ENCODE measurements at regions not wholly inside any gene's neighbourhood (a gene's known extent, or its start where the extent isn't known, plus 50 kb on each side); places are given as distances from the start of the nearest gene placed in this dataset.

- Mint-ChIP-seq H3K36me3 (ENCODE audit: low read depth) (no peaks in the 10 kb centered on the region), H3K4me3 (no peak overlapping the region), H3K4me1 (ENCODE audit: low read depth) (no peaks in the 10 kb centered on the region), H3K27ac (no peak overlapping the region), H3K9me3 (no peaks in the 10 kb centered on the region), H3K27me3 (no peaks in the 10 kb centered on the region)
- no peaks in the 10 kb centered on the region for H3K27me3 ChIP-seq (ENCODE audit: control insufficient read depth in 1 of 2, insufficient read depth in 2 of 2, low read length in 2 of 2)
- no peak overlapping the region for H3K4me3 ChIP-seq (ENCODE audit: low read length)
- no peaks in the 10 kb centered on the region for H3K36me3 ChIP-seq (ENCODE audit: insufficient read depth, low read length)
- intact Hi-C loops (cut with DNase I, micrococcal nuclease), result no loop called here
- DNase-seq (no peak), ATAC-seq (ENCODE audit: poor library complexity) (no peak)
- no peaks in the 10 kb centered on the region for H3K4me1 ChIP-seq (ENCODE audit: insufficient read depth, low read length)
- H3K27ac ChIP-seq (ENCODE audit: low read depth in 1 of 2, low read length in 2 of 2), result no peak overlapping the region
- H3K9me3 ChIP-seq (ENCODE audit: control insufficient read depth in 1 of 2, insufficient read depth in 1 of 2, low read length in 2 of 2), result no peaks in the 10 kb centered on the region
- ChIA-PET CTCF (no interaction called here), POLR2A (no interaction called here)
- no peak for TF ChIP-seq CTCF (IDR thresholded peaks at IDR 0.05)
Observed at GRCh38 chr14:105843444-105844046, 317.2 kb downstream of the TMEM121 start.

DNA sequence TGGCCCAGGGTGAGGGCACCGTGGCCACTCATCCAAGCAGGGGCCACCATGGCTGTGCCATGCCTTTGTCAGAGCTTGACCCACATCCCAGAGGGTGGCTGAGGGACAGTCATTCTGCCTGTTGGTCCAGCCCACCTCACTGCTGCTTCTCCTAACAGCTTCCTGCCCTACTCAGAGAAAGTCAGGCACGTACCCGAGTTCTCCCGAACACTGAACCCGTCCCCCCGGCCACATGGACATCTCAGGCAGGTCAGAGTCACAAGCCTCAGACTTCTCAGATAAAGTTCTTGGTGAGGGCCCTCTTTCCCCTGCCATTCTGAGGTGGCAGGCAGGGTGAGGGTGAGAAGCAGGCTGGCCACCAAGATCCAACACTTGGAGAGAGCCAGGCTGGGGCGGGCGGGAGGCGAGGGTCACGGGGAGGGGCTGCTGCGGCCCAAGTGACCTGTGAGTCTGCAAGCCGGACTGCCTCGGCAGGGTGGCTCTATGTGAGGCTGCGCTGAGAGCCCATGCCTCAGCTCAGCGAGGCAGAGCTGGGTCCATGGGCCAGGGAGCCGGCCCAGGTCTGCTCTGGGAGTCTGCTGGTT, 317.8 kb downstream of the TMEM121 start:
- H3K36me3 ChIP-seq (ENCODE audit: insufficient read depth, low read length), result no peaks in the 10 kb centered on the region
- no peaks in the 10 kb centered on the region for H3K4me1 ChIP-seq (ENCODE audit: insufficient read depth, low read length)
- intact Hi-C loops (cut with DNase I, micrococcal nuclease), result no loop called here
- no peaks in the 10 kb centered on the region for H3K27me3 ChIP-seq (ENCODE audit: control insufficient read depth in 1 of 2, insufficient read depth in 2 of 2, low read length in 2 of 2)
- no peaks in the 10 kb centered on the region for H3K4me1 Mint-ChIP-seq (ENCODE audit: low read depth)
- no peaks in the 10 kb centered on the region for H3K9me3 Mint-ChIP-seq
- no peak overlapping the region for H3K4me3 Mint-ChIP-seq
- no peak overlapping the region for H3K27ac Mint-ChIP-seq
- no peak overlapping the region for H3K4me3 ChIP-seq (ENCODE audit: low read length)
- no peak overlapping the region for H3K27ac ChIP-seq (ENCODE audit: low read depth in 1 of 2, low read length in 2 of 2)
- DNase-seq (no peak), ATAC-seq (ENCODE audit: poor library complexity) (no peak)
- no peaks in the 10 kb centered on the region for H3K9me3 ChIP-seq (ENCODE audit: control insufficient read depth in 1 of 2, insufficient read depth in 1 of 2, low read length in 2 of 2)
- ChIA-PET POLR2A (no interaction called here), CTCF (no interaction called here)
- H3K27me3 Mint-ChIP-seq, result no peaks in the 10 kb centered on the region
- no peaks in the 10 kb centered on the region for H3K36me3 Mint-ChIP-seq (ENCODE audit: low read depth)
- TF ChIP-seq CTCF (IDR thresholded peaks at IDR 0.05), result no peak

DNA sequence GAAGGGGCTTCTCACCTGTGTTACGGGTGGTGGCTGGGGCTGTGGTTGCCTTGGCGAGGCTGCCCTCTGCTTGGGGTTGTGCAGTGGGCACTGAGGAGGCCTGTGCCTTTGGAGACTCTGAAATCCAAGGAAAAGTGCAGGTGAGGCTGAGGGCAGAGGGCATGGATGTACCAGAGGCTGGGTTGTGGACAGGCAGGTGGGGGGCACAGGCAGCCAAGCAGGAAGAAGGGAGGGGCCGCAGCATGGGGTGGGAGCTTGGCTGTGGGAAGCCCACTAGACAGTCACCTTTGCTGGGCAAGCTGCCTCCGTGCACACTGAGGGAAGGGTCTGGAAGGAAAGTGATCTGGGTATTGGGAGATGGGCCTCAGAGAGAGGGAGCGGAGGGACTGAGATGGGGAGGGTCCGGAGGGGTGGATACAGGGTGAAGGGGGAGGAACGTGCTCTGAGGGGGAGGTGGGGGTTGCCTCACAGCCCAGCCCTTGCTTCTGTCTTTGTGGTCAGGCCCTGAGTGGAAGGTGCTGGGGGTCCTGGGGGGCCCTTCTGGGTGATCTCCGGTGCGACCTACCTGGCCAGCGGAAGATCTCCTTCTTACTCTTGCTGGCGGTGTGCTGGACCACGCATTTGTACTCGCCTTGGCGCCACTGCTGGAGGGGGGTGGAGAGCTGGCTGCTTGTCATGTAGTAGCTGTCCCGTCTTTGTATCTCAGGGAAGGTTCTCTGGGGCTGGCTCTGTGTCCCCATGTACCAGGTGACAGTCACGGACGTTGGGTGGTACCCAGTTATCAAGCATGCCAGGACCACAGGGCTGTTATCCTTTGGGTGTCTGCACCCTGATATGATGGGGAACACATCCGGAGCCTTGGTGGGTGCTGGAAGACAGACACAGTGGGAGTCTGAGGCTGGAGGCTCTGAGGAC, 318.7 kb downstream of the TMEM121 start:
- Mint-ChIP-seq H3K36me3 (ENCODE audit: low read depth) (no peaks in the 10 kb centered on the region), H3K4me1 (ENCODE audit: low read depth) (no peaks in the 10 kb centered on the region), H3K27ac (no peak overlapping the region), H3K9me3 (no peaks in the 10 kb centered on the region), H3K27me3 (no peaks in the 10 kb centered on the region), H3K4me3 (no peak overlapping the region)
- H3K36me3 ChIP-seq (ENCODE audit: insufficient read depth, low read length), result no peaks in the 10 kb centered on the region
- no peak for TF ChIP-seq CTCF (IDR thresholded peaks at IDR 0.05)
- ATAC-seq (ENCODE audit: poor library complexity), result no peak
- H3K27ac ChIP-seq (ENCODE audit: low read depth in 1 of 2, low read length in 2 of 2), result no peak overlapping the region
- intact Hi-C loops (cut with DNase I, micrococcal nuclease), result no loop called here
- POLR2A ChIA-PET, result no interaction called here
- no peak overlapping the region for H3K4me3 ChIP-seq (ENCODE audit: low read length)
- no peaks in the 10 kb centered on the region for H3K4me1 ChIP-seq (ENCODE audit: insufficient read depth, low read length)
- no peak for DNase-seq
- H3K9me3 ChIP-seq (ENCODE audit: control insufficient read depth in 1 of 2, insufficient read depth in 1 of 2, low read length in 2 of 2), result no peaks in the 10 kb centered on the region
- CTCF ChIA-PET, result no interaction called here
- H3K27me3 ChIP-seq (ENCODE audit: control insufficient read depth in 1 of 2, insufficient read depth in 2 of 2, low read length in 2 of 2), result no peaks in the 10 kb centered on the region

Measured in CD4-positive, alpha-beta T cell (primary cell).